GM06990 (cell line): ENCODE measurements at regions not wholly inside any gene's neighbourhood (a gene's known extent, or its start where the extent isn't known, plus 50 kb on each side); places are given as distances from the start of the nearest gene placed in this dataset.

Experiments
- DNase-seq: peaks from one replicate; pipeline ENCODE4 v3.0.0-alpha.2; 2011; ENCODE audit not compliant: insufficient read length; ENCODE audit errors: extremely low read depth
- H3K27me3 ChIP-seq: replicated peaks from 2 replicates; pipeline ENCODE4 v1.6.0; 2011; ENCODE audit warnings: low read length; ENCODE audit not compliant: control insufficient read depth, insufficient read depth
- H3K36me3 ChIP-seq: 2 replicates; pipeline ENCODE4 v1.5.1; 2011; ENCODE audit warnings: low read length; ENCODE audit not compliant: control insufficient read depth, insufficient read depth
- H3K4me3 ChIP-seq: replicated peaks from 2 replicates; pipeline ENCODE4 v1.5.1; 2011; ENCODE audit warnings: low read depth, mild to moderate bottlenecking, control low read depth, low read length
- CTCF ChIP-seq: IDR thresholded peaks from 2 replicates; pipeline ENCODE4 v1.5.1; 2011; ENCODE audit warnings: low read length, control low read depth, mild to moderate bottlenecking, inconsistent platforms; ENCODE audit not compliant: insufficient read depth, poor library complexity, severe bottlenecking

- Histone ChIP-seq H3K27me3 (no peaks in the 10 kb centered on the region; the same call in 1 of the 2 replicates), H3K4me3 (no peak overlapping the region), H3K36me3 (no peaks in the 10 kb centered on the region)
- DNase-seq = no peak
- no peak for TF ChIP-seq CTCF
These were observed 355.0 kb upstream of the GATB start for GRCh38 chr4:152115794-152116193.

- H3K4me3 ChIP-seq = no peak overlapping the region
- no peak for DNase-seq
- no peak for TF ChIP-seq CTCF
- no peaks in the 10 kb centered on the region for H3K36me3 ChIP-seq
- H3K27me3 ChIP-seq = no peaks in the 10 kb centered on the region; the same call in 1 of the 2 replicates
These were observed 354.3 kb upstream of the GATB start for GRCh38 chr4:152115118-152115517.

GRCh38 chr4:152114562-152114961 lies 353.8 kb upstream of the GATB start:
- H3K27me3 ChIP-seq = no peaks in the 10 kb centered on the region; the same call in 1 of the 2 replicates
- DNase-seq = no peak
- no peak for TF ChIP-seq CTCF
- H3K36me3 ChIP-seq = no peaks in the 10 kb centered on the region
- H3K4me3 ChIP-seq = no peak overlapping the region

- H3K27me3 ChIP-seq = no peaks in the 10 kb centered on the region
- no peak for TF ChIP-seq CTCF
- H3K4me3 ChIP-seq = no peak overlapping the region
- H3K36me3 ChIP-seq = no peaks in the 10 kb centered on the region
- DNase-seq = no peak
These were observed 352.1 kb upstream of the GATB start for GRCh38 chr4:152112887-152113286.

- no peak for TF ChIP-seq CTCF
- DNase-seq = no peak
- Histone ChIP-seq H3K36me3 (no peaks in the 10 kb centered on the region), H3K27me3 (no peaks in the 10 kb centered on the region), H3K4me3 (no peak overlapping the region)
These were observed 351.4 kb upstream of the GATB start for GRCh38 chr4:152112190-152112589.

- H3K36me3 ChIP-seq = no peaks in the 10 kb centered on the region
- H3K4me3 ChIP-seq = no peak overlapping the region
- TF ChIP-seq CTCF = no peak
- DNase-seq = no peak
- H3K27me3 ChIP-seq = no peaks in the 10 kb centered on the region
These were observed 350.0 kb upstream of the GATB start for GRCh38 chr4:152110780-152111179.
